Natural killer cell (primary cell): ENCODE measurements at regions not wholly inside any gene's neighbourhood (a gene's known extent, or its start where the extent isn't known, plus 50 kb on each side); places are given as distances from the start of the nearest gene placed in this dataset.

ENCODE experiments used
- ATAC-seq, 3 donors: fragments of 150-1000 bp in 2 of 3; fragments of 200-7000 bp in 1 of 3; cut with Tn5 transposase; 1 replicate in 1 of 3; 2 replicates in 2 of 3; pipeline ENCODE4 v1.10.0; 2021; ENCODE audit warnings: mild to moderate bottlenecking in 2 of 3, moderate library complexity in 2 of 3
- DNase-seq, 2 donors: peaks; one replicate each; pipeline versions ENCODE4 v3.0.0 to v3.0.0-alpha.2; 2013 to 2021; ENCODE audit warnings: mixed read lengths in 1 of 2
- H3K27ac ChIP-seq: one replicate; pipeline ENCODE4 v1.5.1; 2013; ENCODE audit warnings: mild to moderate bottlenecking, low read length
- H3K27me3 ChIP-seq: one replicate; pipeline ENCODE4 v1.6.1; 2013; ENCODE audit warnings: low read length; ENCODE audit not compliant: control insufficient read depth, insufficient read depth
- H3K36me3 ChIP-seq: one replicate; pipeline ENCODE4 v1.6.1; 2013; ENCODE audit warnings: low read length; ENCODE audit not compliant: control insufficient read depth, insufficient read depth
- H3K4me1 ChIP-seq: one replicate; pipeline ENCODE4 v1.6.1; 2013; ENCODE audit warnings: low read length; ENCODE audit not compliant: control insufficient read depth, insufficient read depth
- H3K4me3 ChIP-seq: one replicate; pipeline ENCODE4 v1.5.1; 2013; ENCODE audit warnings: low read length
- H3K9me3 ChIP-seq: one replicate; pipeline ENCODE4 v1.6.1; 2013; ENCODE audit warnings: low read length; ENCODE audit not compliant: control insufficient read depth, insufficient read depth
- H3K27ac Mint-ChIP-seq, 2 donors: one replicate each; pipeline ENCODE4 v1.8.0; 2022; ENCODE audit warnings: mild to moderate bottlenecking in 2 of 2, mixed read lengths in 2 of 2, moderate library complexity in 1 of 2
- H3K27me3 Mint-ChIP-seq, 2 donors: one replicate each; pipeline ENCODE4 v1.8.0; 2022; ENCODE audit warnings: low read depth in 2 of 2, mixed read lengths in 2 of 2
- H3K36me3 Mint-ChIP-seq: one replicate; pipeline ENCODE4 v1.8.0; 2022; ENCODE audit warnings: mixed read lengths
- H3K4me1 Mint-ChIP-seq, 2 donors: one replicate each; pipeline ENCODE4 v1.8.0; 2022; ENCODE audit warnings: mixed read lengths in 2 of 2
- H3K4me3 Mint-ChIP-seq: one replicate; pipeline ENCODE4 v1.8.0; 2022; ENCODE audit warnings: mild to moderate bottlenecking, moderate library complexity, mixed read lengths
- H3K9me3 Mint-ChIP-seq, 2 donors: one replicate each; pipeline ENCODE4 v1.8.0; 2022; ENCODE audit warnings: mixed read lengths in 2 of 2
- WGBS: methylation state at CpG from one replicate; pipeline ENCODE4 v1.1.7; 2013; ENCODE audit warnings: missing lambda C conversion rate; ENCODE audit not compliant: insufficient coverage; 5-methylcytosine and 5-hydroxymethylcytosine counted together
- intact Hi-C: fragments of 100-400 bp; cut with micrococcal nuclease; formaldehyde crosslinking; loops from one replicate; pipeline ENCODE4 v1.14.2; 2022
- TF ChIP-seq, protein P1 (sequence below): fragments of 200-600 bp; IDR thresholded peaks from one replicate; pipeline ENCODE4 v1.8.0; 2022; ENCODE audit warnings: antibody characterized with exemption

DNA sequence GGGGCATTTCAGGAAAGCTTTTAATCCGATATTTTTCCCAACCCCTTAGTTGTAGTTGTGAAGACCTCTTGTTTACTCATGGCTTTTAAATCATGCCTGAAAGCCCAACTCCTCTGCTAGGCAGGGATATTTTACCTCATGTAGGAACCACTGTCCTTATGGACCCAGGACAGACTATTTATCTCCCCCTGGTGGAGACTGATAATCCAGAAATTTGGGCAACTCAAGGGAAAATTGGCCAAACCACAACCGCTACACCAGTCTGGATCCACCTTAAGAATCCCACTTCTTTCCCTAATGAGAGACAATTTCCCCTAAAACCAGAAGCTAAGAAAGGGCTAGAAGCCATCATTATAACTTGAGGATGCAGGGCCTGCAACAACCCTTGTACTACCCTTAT is 248.1 kb upstream of the STAC start:
- H3K36me3 ChIP-seq = no peaks in the 10 kb centered on the region
- Mint-ChIP-seq H3K4me3 (no peak overlapping the region), H3K27me3 (no peaks in the 10 kb centered on the region), H3K36me3 (no peaks in the 10 kb centered on the region), H3K27ac (no peak overlapping the region), H3K4me1 (no peaks in the 10 kb centered on the region), H3K9me3 (peaks cover 6 to 10% of the 10 kb centered on the region in 2 donors)
- DNase-seq (no peak), ATAC-seq (no peak)
- WGBS = 94% methylated on average over 1 of the region's 2 CpGs
- no peaks in the 10 kb centered on the region for H3K27me3 ChIP-seq
- no peaks in the 10 kb centered on the region for H3K9me3 ChIP-seq
- intact Hi-C loops = no loop called here
- no peaks in the 10 kb centered on the region for H3K4me1 ChIP-seq
- H3K27ac ChIP-seq = no peak overlapping the region
- TF ChIP-seq, protein P1, sequence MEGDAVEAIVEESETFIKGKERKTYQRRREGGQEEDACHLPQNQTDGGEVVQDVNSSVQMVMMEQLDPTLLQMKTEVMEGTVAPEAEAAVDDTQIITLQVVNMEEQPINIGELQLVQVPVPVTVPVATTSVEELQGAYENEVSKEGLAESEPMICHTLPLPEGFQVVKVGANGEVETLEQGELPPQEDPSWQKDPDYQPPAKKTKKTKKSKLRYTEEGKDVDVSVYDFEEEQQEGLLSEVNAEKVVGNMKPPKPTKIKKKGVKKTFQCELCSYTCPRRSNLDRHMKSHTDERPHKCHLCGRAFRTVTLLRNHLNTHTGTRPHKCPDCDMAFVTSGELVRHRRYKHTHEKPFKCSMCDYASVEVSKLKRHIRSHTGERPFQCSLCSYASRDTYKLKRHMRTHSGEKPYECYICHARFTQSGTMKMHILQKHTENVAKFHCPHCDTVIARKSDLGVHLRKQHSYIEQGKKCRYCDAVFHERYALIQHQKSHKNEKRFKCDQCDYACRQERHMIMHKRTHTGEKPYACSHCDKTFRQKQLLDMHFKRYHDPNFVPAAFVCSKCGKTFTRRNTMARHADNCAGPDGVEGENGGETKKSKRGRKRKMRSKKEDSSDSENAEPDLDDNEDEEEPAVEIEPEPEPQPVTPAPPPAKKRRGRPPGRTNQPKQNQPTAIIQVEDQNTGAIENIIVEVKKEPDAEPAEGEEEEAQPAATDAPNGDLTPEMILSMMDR = no peak
- H3K4me3 ChIP-seq = no peak overlapping the region

DNA sequence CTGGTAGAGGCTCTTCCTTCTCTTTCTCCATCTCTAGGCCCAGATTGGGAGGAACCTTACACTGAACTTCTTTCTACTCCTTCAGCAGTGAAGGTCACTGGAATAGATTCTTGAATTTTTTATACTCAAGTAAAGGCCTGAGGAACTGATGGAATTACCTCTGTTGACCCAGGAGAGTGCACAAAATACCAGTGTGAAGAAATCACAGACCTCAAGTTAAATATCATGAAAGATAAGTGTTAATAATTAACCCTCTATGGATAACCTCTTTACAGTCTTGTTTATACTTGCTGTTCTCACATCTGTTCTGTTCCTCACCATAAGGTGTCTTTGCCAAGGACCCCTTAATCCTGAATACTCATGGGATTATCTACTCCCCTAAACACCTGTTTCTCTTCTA is 244.4 kb upstream of the STAC start:
- TF ChIP-seq, protein P1 = no peak
- H3K36me3 ChIP-seq = no peaks in the 10 kb centered on the region
- H3K36me3 Mint-ChIP-seq = no peaks in the 10 kb centered on the region
- no peak for ATAC-seq
- no peak for DNase-seq
- no peaks in the 10 kb centered on the region for H3K9me3 ChIP-seq
- peaks cover 6 to 8% of the 10 kb centered on the region in 2 donors for H3K9me3 Mint-ChIP-seq
- H3K27ac Mint-ChIP-seq = no peak overlapping the region
- no peaks in the 10 kb centered on the region for H3K4me1 ChIP-seq
- intact Hi-C loops = no loop called here
- H3K4me3 Mint-ChIP-seq = no peak overlapping the region
- H3K4me1 Mint-ChIP-seq = no peaks in the 10 kb centered on the region
- H3K27ac ChIP-seq = no peak overlapping the region
- H3K27me3 ChIP-seq = no peaks in the 10 kb centered on the region
- H3K27me3 Mint-ChIP-seq = no peaks in the 10 kb centered on the region
- H3K4me3 ChIP-seq = no peak overlapping the region

DNA sequence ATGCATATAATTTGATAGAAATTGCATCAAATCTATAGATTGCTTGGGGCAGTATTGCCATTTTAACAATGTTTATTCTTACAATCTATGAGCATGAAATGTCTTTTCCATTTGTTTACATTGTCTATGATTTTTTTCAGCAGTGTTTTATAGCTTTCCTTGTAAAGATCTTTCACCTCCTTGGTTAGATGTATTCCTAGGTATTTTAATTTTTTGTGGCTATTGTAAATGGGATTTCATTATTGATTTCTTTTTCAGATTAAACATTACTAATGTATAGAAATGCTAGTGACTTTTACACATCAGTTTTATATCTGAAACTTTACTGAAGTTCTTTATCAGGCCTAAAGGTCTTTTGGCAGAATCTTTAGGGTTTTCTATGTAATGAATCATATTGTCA is 237.6 kb upstream of the STAC start:
- no peaks in the 10 kb centered on the region for H3K4me1 Mint-ChIP-seq
- TF ChIP-seq, protein P1 = no peak
- DNase-seq (no peak), ATAC-seq (no peak)
- H3K4me1 ChIP-seq = no peaks in the 10 kb centered on the region
- H3K36me3 Mint-ChIP-seq = no peaks in the 10 kb centered on the region
- no peak overlapping the region for H3K27ac Mint-ChIP-seq
- H3K27ac ChIP-seq = no peak overlapping the region
- H3K4me3 ChIP-seq = no peak overlapping the region
- intact Hi-C loops = no loop called here
- H3K9me3 ChIP-seq = no peaks in the 10 kb centered on the region
- no peaks in the 10 kb centered on the region for H3K36me3 ChIP-seq
- H3K4me3 Mint-ChIP-seq = no peak overlapping the region
- H3K27me3 ChIP-seq = no peaks in the 10 kb centered on the region
- H3K27me3 Mint-ChIP-seq = no peaks in the 10 kb centered on the region
- peaks cover 4 to 8% of the 10 kb centered on the region in 2 donors for H3K9me3 Mint-ChIP-seq

DNA sequence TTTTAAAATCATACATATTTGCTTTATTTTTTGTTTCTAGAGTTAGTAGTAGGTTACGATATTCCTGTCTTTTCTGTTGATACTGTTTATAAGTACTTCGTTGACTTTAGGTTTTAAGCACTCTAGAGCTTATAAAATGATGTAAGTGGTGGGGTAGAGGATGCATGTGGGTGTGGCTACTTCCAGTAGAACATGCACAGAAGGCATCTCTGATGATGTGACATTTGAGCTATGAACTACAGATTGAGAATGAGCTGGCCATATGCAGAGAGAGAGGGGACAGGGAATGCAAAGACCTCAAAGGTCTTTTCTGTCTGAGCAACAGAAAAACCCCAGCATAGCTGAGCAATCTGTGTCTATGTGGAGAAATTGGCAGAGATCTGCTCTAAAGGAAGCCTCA is 233.9 kb upstream of the STAC start:
- Histone ChIP-seq H3K4me3 (no peak overlapping the region), H3K4me1 (no peaks in the 10 kb centered on the region), H3K27me3 (no peaks in the 10 kb centered on the region), H3K27ac (no peak overlapping the region), H3K9me3 (no peaks in the 10 kb centered on the region), H3K36me3 (no peaks in the 10 kb centered on the region)
- H3K27ac Mint-ChIP-seq = no peak overlapping the region
- no peaks in the 10 kb centered on the region for H3K36me3 Mint-ChIP-seq
- intact Hi-C loops = no loop called here
- no peaks in the 10 kb centered on the region for H3K4me1 Mint-ChIP-seq
- peaks cover 4 to 5% of the 10 kb centered on the region in 2 donors for H3K9me3 Mint-ChIP-seq
- H3K4me3 Mint-ChIP-seq = no peak overlapping the region
- ATAC-seq (no peak), DNase-seq (no peak)
- TF ChIP-seq, protein P1 = no peak
- 78% methylated on average over 2 of the region's 2 CpGs for WGBS
- H3K27me3 Mint-ChIP-seq = no peaks in the 10 kb centered on the region
